HG03045 (cell line): ENCODE measurements at regions not wholly inside any gene's neighbourhood (a gene's known extent, or its start where the extent isn't known, plus 50 kb on each side); places are given as distances from the start of the nearest gene placed in this dataset.
"Not testable (repeated sequence)": the region's sequence is repeated elsewhere in the genome, so short reads cannot be mapped to it uniquely, and the experiment has no call there.

Experiments used
- ATAC-seq: cut with Tn5 transposase; IDR thresholded peaks from one replicate; pipeline ENCODE4 v1.9.1; 2021; ENCODE audit warnings: mild to moderate bottlenecking, moderate library complexity; ENCODE audit not compliant: unreplicated experiment

DNA sequence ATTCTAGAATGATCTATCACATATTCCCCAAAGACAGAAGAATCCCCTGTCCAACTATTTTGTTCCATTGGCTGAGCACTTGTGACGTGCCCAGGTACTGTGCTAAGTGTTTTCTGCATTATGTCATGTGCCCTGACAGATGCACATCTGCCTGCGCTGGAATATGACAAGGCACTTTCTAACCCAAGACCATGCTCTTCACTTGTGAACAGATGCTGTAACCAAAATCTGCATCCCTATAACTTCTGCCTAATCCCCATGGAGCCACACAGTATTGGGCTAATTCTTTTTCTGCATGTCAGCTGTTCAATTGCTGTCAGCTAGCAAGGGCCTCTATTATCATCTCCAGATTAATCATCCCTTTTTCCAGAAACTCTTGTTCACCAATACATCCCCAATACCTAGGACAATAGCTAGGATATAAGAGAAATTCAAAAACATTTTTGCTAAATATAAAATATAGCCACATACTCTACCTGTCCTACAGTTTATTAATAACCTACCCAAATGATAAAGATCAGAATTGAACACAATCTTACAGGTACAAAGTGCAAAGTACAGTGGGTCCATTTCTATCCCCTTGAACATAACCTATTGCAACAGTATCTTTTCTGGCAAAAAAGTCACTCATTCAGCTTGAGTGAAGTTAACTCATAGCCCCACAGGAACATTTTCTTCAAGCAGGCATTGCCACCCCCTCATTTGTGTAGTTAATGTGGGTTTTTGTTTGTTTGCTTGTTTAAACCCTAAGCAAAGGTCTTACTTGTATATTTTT, 109.4 kb upstream of the LRRN1 start:
- no peak for ATAC-seq

DNA sequence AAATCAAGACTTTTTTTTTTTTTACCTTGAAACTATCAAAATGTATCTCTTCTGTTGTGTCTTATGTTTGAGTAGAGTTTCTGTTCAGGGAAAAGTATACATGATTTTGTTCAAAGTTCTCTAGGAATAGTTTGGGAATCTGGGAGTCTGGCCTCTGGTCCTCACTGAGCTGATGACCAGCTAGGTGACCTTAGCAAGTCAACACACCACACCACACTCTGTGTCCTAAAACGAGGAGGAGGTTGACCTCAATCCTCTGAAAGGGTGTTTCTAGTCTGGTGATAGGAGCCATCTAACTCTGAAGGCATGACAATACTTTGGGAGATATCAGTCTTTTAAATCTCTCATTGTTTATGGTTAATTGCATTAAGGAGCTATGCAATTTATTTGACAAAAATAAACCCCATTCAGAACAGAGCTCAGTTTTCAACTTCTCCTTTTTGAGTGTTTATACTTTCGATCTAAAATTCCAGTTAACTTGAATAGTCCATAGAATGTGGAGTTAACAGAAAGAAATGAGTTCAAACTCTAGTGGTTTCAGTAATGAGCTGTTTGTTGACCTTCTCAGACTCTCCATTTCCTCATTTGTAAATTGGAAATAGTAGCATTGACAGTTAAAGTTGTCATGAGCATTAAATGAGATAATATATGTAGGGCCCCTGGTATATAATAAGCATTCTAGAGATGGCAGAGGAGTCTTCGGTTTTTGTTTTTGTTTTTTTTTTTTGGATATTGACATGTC, 112.2 kb upstream of the LRRN1 start:
- ATAC-seq, result no peak

DNA sequence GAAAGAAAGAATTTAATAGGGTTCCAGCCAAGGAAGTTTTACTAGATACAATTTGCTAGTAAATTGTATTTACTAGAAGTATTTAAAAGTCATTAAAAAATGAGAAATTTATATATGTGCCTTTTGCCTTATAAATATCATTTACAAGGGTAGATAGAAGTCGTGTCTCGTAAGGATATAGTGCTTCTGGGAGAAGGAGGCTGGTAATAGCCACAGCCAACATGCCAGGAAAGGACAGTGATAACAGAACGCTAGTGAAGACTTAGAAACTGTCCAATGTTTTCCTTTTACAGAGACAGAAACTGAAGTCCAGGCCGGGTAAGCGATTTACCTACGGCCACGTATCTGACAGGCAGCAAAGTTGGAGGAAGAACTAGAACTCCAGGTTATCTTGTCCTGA, 113.5 kb upstream of the LRRN1 start:
- ATAC-seq, result no peak

DNA sequence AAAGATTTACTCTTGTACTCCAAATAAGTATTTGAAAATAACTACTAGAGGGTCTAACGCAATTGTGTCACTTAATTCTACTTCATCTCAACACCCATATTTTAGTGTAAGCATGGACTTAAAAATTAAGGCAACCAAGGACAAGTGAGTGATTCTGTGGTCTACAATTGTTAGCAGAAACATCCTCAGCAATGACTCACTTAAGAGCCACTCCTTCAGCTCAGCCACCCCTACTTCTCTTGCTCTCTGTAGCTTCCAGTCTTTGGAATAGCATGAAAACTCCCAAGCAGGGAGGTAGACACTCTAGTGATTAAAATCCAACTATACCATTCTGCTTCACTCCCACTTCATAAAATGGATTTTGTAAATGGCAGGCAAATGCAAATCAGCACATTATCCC, 116.0 kb upstream of the LRRN1 start:
- ATAC-seq, result no peak

DNA sequence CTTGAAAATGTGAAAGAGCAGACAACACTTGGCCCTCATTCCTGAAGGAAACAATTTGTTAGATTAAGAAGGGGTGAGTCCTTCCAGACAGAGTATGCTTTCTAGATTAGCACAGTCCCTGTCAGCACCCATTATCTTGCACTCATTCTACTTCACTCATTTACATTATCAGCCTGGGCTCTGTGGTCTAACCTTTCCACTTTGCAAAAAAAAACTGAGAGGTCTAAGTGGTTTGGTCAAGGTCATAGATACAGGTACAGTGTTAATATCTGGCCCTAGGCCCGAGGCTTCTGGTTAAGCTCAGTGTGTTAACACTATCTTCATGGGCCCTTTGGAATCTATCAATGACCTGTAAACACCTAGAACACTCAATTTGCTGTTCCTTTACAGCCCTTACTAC, 123.4 kb upstream of the LRRN1 start:
- ATAC-seq, result no peak

DNA sequence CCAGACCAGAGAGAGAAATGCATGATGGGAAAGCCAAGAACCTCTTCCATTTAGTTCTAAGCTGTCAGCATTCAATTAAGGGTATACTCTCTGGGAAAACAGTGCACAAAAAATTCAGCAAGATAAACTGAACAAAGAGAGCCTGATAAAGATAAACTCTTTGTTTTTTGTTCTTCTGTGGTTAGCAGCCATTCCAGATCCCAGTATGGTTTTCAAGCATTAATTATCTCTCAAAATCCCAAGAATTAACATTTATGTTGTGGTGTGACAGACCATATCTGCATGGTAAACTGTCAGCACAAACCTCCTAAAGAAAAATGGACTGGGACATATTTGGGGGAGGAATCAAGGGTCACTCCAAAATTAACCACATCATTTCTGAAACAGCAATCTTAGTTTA, 124.0 kb upstream of the LRRN1 start:
- ATAC-seq, result no peak

DNA sequence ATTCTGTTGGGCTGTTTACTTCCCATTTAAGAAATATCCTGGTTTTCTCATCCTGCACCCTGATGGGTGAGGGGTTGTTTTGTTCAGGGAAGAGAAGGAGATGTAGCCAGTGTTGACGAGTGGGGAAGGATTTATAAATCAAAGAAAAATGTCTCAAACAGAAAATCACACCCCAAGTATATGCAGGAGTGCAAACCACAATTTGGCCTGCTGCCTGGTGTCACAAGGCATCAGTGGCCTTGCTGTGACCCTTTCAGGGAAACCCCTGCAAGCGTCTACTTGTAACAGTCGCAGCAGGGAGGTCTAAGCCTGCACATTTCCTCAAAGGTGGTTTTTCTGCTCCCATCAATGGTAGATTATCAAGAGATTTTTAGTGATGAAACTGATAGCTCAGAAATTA, 132.6 kb upstream of the LRRN1 start:
- ATAC-seq, result peak; percentile 91

DNA sequence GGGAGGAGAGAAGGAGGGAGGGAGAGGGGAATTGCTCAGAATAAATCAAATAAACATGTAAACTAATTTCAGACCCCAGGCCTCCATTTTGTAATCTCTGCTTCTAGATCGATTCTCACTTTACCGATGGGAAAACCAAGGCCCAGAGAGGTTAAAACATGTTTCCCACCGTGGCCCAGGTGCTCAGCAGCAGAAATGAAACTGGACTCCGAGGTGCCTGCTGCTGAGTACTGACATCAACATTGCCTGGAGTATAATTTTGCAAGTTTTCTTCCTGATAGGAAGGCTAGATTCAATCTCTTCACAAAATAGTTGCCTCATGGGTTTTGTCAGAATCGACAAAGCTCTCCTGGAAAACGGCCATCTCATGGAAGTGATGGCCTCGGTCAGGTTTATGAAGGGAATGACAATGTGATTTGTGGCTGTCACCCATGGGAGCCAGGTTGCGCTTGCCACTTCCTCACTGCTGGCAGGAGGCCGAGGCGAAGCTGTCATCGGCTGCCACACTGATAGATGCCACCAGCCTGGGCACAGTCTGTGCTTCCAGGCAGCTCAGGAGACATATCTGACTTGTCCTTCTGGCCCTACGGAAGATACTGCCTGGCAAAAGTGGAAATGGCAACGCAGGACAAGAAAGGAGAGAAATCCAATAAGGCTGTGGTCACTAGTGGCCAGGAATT, 133.1 kb upstream of the LRRN1 start:
- ATAC-seq, result peak; percentile 34

DNA sequence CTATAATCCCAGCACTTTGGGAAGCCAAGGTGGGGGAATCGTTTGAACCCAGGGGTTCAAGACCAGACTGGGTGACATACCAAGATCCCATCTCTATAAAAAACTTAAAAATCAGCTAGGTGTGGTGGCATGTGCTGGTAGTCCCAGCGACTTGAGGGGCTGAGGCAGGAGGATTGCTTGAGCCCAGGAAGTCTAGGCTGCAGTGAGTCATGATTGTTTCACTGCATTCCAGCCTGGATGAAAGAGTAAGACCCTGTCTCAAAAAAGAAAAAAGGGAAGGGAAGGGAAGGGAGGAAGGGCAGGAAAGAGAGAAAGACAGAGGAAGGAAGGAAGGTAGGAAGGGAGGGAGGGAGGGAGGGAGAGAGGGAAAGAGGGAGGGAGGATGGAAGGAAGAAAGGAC, 133.7 kb upstream of the LRRN1 start:
- ATAC-seq, result no peak

DNA sequence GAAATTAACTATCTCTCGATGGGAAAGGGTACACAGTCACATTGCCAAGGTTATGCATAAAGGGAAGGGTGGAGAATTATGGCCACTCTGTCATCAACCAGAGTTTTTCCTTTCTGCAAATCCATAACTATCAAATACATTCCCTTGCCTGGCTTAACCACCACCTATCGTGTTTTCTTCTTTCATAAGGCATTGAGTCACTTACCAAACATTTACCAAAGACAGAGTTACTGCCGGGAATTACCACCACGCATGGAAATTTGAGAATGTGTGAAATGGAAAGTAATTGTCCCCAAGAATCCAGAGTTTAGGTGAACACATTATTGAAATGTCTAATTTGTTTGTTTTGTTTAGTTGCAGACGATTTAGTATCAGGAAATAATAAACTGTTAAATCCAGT, 134.3 kb upstream of the LRRN1 start:
- ATAC-seq, result no peak

DNA sequence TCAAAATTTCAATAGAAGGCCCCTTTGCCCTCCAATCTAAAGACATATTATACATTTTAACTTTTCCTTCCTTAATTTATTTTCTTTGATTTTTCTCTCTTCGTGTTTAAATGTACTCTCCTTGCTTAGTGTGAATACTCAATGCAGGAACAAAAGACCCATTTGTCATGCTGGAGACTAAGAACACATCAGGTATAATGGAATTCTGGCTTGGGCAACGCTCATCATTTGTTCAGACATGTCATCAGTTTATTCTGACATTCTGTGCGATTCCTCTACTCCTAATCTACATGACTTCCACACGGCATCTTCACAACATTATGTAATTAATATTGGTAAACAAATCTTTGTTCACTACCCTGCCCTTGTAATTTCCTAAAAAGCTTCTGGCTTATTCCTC, 136.6 kb upstream of the LRRN1 start:
- ATAC-seq, result no peak

DNA sequence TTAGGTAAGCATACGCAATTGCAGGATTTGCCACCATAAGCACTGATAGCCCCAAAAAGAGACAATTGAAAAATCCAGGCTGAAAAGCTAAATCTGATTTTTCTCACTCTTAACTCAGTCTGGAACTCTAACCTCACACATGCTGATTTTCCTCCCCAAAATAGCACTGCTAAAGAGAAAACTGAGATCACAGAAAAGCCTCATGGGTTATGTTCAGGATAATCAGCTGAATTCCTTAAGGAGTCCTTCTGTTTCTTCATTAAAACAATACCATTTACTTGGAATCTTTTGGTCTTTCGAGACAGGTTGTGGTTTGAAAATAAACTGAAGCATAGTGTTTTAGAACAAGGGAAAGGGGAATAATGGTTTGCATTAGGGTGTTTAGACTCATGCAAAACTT, 144.3 kb upstream of the LRRN1 start:
- ATAC-seq, result no peak

DNA sequence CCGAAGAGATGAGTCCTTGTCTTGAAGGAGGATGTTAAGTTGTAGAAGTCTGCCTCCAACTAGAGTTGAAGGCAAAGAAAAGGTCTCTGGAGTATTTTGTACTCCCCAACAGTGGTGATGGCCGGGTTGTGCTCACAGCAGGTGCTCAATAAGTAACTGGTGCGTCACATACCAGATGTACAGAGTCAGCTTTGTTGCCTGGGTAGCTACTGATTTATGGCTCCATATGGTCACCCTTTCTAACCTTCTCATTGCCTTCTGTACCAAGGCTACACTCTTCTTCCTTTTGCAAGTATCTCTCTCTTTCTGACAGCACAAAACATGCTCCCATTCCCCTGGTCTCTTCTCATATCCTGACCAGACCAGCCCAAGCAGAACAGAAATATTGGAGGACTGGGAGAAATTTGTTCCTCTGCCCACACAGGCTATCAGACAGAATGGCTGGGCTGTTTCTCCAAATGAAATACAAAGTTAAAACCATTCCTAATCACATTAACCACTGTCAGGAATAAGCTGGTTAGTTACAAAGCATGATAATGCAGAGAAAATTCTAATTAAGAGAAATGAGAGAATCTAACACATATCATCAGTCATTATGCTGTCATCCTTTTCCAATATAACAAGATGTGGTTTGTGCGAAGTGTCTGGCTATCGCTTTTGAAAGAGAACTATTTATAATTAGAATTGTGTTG, 150.1 kb upstream of the LRRN1 start:
- no peak for ATAC-seq

DNA sequence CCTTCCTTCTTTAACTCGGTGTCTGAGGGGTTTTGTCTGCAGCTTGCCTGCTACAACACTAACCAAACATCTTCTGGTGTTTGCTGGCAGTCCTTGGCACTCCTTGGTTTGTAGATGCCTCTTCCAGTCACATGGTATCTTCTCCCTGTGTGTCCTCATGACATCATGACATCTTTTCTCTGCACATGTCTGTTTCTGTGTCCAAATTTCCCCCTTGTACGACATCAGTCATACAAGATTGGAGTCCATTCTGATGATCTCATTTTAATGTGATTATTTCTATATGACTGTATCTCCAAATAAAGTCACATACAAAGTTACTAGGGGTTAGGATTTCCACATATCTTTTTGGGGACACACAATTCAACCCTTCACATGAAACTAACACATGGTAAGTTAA, 152.3 kb upstream of the LRRN1 start:
- no peak for ATAC-seq

DNA sequence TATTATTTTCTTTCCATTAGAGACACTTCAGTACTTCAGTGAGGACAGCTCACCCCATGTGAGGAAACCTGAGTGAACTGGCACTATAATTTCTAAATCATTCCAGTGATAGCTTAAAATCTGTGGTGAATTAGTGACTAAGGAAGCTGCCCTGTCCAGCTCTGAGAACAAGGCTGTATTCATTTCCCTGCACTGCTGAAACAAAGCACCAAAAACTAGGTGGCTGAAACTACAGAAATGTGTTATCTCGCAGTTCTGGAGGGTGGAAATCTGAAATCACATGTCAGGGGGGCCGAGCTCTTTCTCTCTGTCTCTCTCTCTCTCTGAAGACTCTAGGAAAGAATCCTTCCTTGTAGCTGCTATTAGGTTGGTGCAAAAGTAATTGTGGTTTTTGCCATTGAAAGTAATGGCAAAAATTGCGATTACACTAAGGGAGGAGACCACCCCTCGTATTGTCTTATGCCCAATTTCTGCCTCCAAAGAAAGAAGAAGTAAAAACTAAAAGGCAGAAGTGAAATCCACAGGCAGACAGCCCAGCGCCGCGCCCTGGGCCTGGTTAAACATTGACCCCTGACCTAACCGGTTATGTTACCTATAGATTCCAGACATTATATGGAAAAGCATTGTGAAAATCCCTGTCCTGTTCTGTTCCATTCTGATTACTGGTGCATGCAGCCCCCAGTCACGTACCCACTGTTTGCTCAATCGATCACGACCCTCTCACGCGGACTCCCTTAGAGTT, 153.0 kb upstream of the LRRN1 start:
- ATAC-seq, result not testable (repeated sequence)

DNA sequence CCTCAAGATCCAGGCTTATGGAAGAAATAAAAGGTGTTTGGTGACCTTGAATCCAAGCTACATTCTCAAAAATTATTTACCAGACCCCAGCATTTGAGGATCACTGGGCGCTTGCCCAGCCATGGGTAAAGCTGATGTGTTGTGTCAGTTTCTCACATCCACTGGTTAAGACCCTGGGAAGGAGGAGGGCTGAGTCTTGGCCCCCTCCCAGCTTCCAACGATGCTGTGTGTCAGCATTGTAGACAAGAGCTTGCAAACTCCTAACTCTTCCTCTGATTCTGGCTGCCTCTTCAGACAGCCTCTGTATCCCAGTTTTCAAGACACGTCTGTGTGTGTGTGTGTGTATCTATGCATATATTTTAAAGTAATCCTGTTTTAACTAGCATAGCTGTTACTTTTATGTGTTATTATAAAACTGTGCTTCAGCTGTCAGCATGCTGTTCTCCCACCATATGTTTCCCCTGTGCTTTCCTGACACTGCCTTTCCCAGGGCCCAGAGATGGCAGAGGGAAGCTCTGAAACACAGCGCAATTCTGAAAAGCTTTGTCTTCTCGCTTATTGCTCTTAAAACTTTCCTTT, 157.3 kb upstream of the LRRN1 start:
- ATAC-seq, result no peak

DNA sequence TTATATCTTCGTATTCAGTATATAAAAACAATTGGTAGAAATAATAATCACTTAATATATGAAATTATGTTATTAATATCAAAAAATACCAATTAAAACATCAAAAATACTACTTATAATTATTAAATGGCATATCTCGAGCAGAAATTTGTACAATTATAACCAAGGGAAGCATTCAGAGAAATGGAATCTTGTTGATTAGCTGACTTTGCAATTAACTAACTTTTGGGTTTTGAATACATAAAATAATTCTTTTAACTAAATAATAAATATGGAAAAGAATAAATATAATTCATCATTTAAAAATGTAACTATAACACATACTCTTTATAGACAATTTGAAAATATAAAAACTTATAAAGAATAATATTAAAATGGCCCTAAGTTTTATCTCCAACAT, 160.2 kb upstream of the LRRN1 start:
- ATAC-seq, result no peak

DNA sequence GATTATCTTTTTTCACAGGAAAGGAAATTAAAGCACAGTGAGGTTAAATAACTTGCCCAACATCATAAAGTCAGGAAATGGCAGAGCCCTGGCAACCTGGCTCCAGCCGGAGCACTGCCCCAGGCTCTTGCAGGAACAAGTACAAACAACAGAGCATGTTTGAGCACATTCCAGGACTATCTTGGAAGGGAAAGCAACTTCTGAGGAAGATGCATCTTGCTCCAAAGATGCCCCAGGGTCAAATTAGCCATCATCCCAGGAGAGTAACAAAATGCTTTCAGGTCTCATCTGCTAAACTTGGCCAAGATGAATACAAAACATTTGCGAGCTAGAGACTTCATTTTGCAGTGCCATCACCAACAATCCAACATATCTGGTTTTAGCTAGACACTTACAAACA, 162.4 kb upstream of the LRRN1 start:
- ATAC-seq, result no peak

DNA sequence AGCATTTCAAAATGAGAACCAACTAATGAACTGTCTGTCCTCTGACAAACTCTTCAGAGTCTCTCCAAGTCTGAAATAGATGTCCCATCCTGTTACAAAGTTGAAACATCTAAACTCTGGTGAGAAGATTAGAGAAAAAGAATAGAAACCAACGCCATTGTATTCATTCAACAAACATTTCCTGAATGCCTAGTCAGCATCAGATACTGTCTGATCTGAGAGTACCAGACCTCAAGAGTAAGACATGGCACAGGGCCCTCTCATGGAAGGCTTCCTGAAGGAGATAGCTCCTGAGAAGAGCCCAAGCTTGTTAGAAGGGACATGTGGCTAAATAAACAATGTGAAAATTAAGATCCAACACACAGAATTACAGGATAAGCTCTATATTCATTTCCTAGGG, 164.1 kb upstream of the LRRN1 start:
- ATAC-seq, result no peak

DNA sequence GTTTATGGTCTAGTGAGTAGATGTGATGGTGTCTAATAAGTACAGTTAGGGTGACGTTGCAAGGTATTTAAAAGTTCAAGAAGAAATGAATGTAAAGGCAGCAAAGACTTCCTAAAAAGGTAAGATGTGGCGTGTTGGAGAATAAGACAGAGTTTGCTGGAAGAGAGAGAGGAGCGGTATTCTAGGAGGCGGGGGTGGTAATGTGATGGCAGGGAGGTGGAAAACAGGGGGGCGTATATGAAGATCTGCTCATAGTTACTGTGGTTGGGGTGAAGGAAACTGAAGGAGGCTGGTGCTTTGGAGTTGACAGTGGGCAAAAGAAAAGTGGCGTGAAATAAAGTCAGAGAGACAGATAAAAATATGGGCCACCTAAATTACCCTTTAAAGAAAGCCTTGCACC, 164.9 kb upstream of the LRRN1 start:
- ATAC-seq, result no peak
